Islet precursor cell (in vitro differentiated cells): ENCODE measurements at regions not wholly inside any gene's neighbourhood (a gene's known extent, or its start where the extent isn't known, plus 50 kb on each side); places are given as distances from the start of the nearest gene placed in this dataset.

Experiments
- DNase-seq: peaks from one replicate; pipeline ENCODE4 v3.0.0-alpha.2; 2018

- DNase-seq: no peak
Observed at GRCh38 chr4:134018846-134019245, 182.7 kb downstream of the PABPC4L start.

GRCh38 chr4:134001057-134001456, 200.5 kb downstream of the PABPC4L start:
- DNase-seq: no peak

GRCh38 chr4:133997436-133997835, 204.2 kb downstream of the PABPC4L start:
- no peak for DNase-seq

GRCh38 chr4:133996431-133997121, 205.0 kb downstream of the PABPC4L start:
- DNase-seq: peak; percentile 54

GRCh38 chr4:133995243-133995960, 206.2 kb downstream of the PABPC4L start:
- no peak for DNase-seq

GRCh38 chr4:133982533-133983224, 218.9 kb downstream of the PABPC4L start:
- DNase-seq: no peak

GRCh38 chr4:133981327-133981726, 220.3 kb downstream of the PABPC4L start:
- DNase-seq: no peak

- DNase-seq: no peak
Observed at GRCh38 chr4:133972586-133972985, 229.0 kb downstream of the PABPC4L start.

- DNase-seq: no peak
Observed at GRCh38 chr4:133969202-133969848, 232.3 kb downstream of the PABPC4L start.

- no peak for DNase-seq
Observed at GRCh38 chr4:133968174-133968573, 233.4 kb downstream of the PABPC4L start.

- no peak for DNase-seq
Observed at GRCh38 chr4:133960975-133961374, 240.6 kb downstream of the PABPC4L start.

- DNase-seq: no peak
Observed at GRCh38 chr4:133943081-133943480, 258.5 kb downstream of the PABPC4L start.

- no peak for DNase-seq
Observed at GRCh38 chr4:133938061-133938460, 263.5 kb downstream of the PABPC4L start.

GRCh38 chr4:133929531-133930239, 271.9 kb downstream of the PABPC4L start:
- DNase-seq: no peak

GRCh38 chr4:133921280-133922195, 280.1 kb downstream of the PABPC4L start:
- peak; percentile 51 for DNase-seq

- DNase-seq: peak; percentile 52
Observed at GRCh38 chr4:133920236-133920635, 281.4 kb downstream of the PABPC4L start.

GRCh38 chr4:133910165-133910564, 291.4 kb downstream of the PABPC4L start:
- peak; percentile 67 for DNase-seq

GRCh38 chr4:133903029-133903428, 298.6 kb downstream of the PABPC4L start:
- DNase-seq: no peak

GRCh38 chr4:133891011-133891410, 310.6 kb downstream of the PABPC4L start:
- no peak for DNase-seq

GRCh38 chr4:133887723-133888122, 313.9 kb downstream of the PABPC4L start:
- no peak for DNase-seq

- no peak for DNase-seq
Observed at GRCh38 chr4:133869486-133869885, 332.1 kb downstream of the PABPC4L start.

GRCh38 chr4:133868856-133869255, 332.7 kb downstream of the PABPC4L start:
- no peak for DNase-seq
